Upper lobe of right lung (tissue), 1 donor: ENCODE measurements at regions not wholly inside any gene's neighbourhood (a gene's known extent, or its start where the extent isn't known, plus 50 kb on each side); places are given as distances from the start of the nearest gene placed in this dataset.

Experiments used
- ATAC-seq: fragments of 200-7000 bp; cut with Tn5 transposase; one replicate; pipeline ENCODE4 v1.9.1; 2020; ENCODE audit warnings: mild to moderate bottlenecking, moderate library complexity
- DNase-seq: peaks from one replicate; pipeline ENCODE4 v3.0.0-alpha.2; 2020
- H3K27ac ChIP-seq: fragments of 200-600 bp; one replicate; pipeline ENCODE4 v1.8.0; 2022
- H3K27me3 ChIP-seq: fragments of 200-600 bp; one replicate; pipeline ENCODE4 v1.8.0; 2022; ENCODE audit warnings: mild to moderate bottlenecking
- H3K36me3 ChIP-seq: fragments of 200-600 bp; one replicate; pipeline ENCODE4 v1.8.0; 2022
- H3K4me1 ChIP-seq: fragments of 200-600 bp; one replicate; pipeline ENCODE4 v1.8.0; 2022
- H3K4me3 ChIP-seq: fragments of 200-600 bp; one replicate; pipeline ENCODE4 v1.8.0; 2022; ENCODE audit warnings: mild to moderate bottlenecking
- H3K9me3 ChIP-seq: fragments of 200-600 bp; one replicate; pipeline ENCODE4 v1.8.0; 2022
- intact Hi-C: fragments of 100-400 bp; cut with DNase I; formaldehyde crosslinking; loops from one replicate; pipeline ENCODE4 v1.11.0; 2022
- TF ChIP-seq, protein P1 (sequence below): fragments of 200-600 bp; IDR thresholded peaks from one replicate; pipeline ENCODE4 v1.8.0; 2022; ENCODE audit warnings: antibody characterized with exemption
- donor health status: DM: no; HTN: yes; CAD: no; lungs with severe emphysema.

DNA sequence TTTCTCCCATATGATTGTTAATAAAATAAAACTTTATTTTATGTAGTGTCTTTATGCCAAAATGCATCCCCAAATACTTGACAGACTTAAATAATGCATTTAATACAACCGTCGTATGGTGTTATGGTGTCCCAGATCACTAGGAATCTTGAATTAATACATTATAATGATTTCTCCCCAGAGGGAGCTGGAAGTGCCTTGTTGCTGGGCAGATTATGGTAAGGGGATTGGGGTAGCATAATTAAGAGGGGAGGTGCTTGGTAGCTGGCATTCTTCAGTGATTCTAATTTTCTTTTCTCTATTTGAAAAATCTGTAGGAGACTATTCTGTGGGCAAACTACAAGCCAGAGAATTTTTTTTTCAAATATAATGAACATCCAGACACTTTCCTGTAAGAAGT is 1043.7 kb downstream of the ADGRL2 start:
- TF ChIP-seq, protein P1, sequence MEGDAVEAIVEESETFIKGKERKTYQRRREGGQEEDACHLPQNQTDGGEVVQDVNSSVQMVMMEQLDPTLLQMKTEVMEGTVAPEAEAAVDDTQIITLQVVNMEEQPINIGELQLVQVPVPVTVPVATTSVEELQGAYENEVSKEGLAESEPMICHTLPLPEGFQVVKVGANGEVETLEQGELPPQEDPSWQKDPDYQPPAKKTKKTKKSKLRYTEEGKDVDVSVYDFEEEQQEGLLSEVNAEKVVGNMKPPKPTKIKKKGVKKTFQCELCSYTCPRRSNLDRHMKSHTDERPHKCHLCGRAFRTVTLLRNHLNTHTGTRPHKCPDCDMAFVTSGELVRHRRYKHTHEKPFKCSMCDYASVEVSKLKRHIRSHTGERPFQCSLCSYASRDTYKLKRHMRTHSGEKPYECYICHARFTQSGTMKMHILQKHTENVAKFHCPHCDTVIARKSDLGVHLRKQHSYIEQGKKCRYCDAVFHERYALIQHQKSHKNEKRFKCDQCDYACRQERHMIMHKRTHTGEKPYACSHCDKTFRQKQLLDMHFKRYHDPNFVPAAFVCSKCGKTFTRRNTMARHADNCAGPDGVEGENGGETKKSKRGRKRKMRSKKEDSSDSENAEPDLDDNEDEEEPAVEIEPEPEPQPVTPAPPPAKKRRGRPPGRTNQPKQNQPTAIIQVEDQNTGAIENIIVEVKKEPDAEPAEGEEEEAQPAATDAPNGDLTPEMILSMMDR = no peak
- intact Hi-C loops = no loop called here
- ATAC-seq = no peak
- Histone ChIP-seq H3K27me3 (no peaks in the 10 kb centered on the region), H3K9me3 (no peaks in the 10 kb centered on the region), H3K27ac (no peak overlapping the region), H3K36me3 (no peaks in the 10 kb centered on the region), H3K4me1 (no peaks in the 10 kb centered on the region), H3K4me3 (no peak overlapping the region)
- DNase-seq = no peak

GRCh38 chr1:82843876-82844275 is 1043.1 kb downstream of the ADGRL2 start:
- Histone ChIP-seq H3K36me3 (no peaks in the 10 kb centered on the region), H3K9me3 (no peaks in the 10 kb centered on the region), H3K4me3 (no peak overlapping the region), H3K4me1 (no peaks in the 10 kb centered on the region), H3K27me3 (no peaks in the 10 kb centered on the region), H3K27ac (no peak overlapping the region)
- ATAC-seq (no peak), DNase-seq (no peak)
- TF ChIP-seq, protein P1 = no peak
- intact Hi-C loops = no loop called here

DNA sequence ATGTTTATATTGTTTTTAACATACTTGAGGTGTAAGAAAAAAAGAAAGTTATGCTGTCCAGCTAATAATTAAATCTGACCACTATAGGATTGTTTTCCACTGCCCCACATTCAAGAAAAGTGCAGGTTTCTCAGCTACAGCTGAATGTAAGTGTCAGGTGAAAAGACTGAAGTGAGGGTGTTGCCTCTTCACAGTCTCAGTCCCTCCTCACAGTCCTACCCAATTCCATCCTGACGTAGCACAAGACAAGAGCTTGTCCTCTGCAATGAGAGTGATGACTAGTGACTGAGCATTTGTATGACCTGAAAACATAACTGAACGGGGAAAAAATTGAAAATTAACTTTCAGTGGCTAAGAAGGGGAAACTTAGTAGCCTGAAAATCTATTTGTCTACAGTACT is 1039.5 kb downstream of the ADGRL2 start:
- no peaks in the 10 kb centered on the region for H3K9me3 ChIP-seq
- TF ChIP-seq, protein P1 = no peak
- H3K4me3 ChIP-seq = no peak overlapping the region
- DNase-seq (no peak), ATAC-seq (no peak)
- H3K36me3 ChIP-seq = no peaks in the 10 kb centered on the region
- intact Hi-C loops = no loop called here
- H3K27me3 ChIP-seq = no peaks in the 10 kb centered on the region
- no peaks in the 10 kb centered on the region for H3K4me1 ChIP-seq
- H3K27ac ChIP-seq = no peak overlapping the region

DNA sequence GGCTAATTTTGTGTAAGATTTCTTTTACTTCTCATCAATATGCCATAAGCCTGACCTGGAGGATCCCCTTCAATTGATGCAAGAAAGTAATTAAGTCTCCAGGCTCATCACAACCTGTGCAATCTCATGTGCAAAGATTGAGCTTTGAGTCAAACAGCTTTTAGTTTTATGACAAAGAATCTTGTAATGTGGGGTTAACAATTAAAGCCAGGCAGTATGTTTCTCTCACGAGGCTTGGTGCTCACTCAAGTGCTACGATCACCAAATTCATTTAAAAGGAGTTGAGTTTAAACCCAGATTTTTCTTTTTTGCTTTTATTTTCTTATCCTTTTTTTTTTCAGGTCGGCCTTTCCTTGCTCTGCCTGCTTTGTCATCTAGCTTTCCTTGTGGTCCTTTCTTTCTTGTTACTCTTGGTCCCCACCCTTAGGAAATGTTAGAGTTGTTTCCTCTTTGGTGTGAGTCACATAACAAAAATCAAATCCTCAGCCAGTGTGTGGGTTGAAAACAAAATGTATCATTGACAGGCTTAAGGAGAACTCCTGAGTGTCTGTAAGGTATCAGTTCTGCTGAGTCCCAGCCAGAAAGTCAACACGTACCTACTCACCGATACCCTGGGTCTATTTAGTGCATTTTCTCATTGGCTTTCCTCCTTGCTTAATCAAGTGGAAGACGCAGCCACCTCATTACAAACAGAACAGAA is 1037.2 kb downstream of the ADGRL2 start:
- intact Hi-C loops = no loop called here
- no peak for DNase-seq
- no peaks in the 10 kb centered on the region for H3K27me3 ChIP-seq
- no peaks in the 10 kb centered on the region for H3K36me3 ChIP-seq
- no peaks in the 10 kb centered on the region for H3K4me1 ChIP-seq
- TF ChIP-seq, protein P1 = no peak
- ATAC-seq = no peak
- no peaks in the 10 kb centered on the region for H3K9me3 ChIP-seq
- no peak overlapping the region for H3K27ac ChIP-seq
- no peak overlapping the region for H3K4me3 ChIP-seq

- no peaks in the 10 kb centered on the region for H3K9me3 ChIP-seq
- TF ChIP-seq, protein P1 = no peak
- H3K4me3 ChIP-seq = no peak overlapping the region
- intact Hi-C loops = no loop called here
- H3K27ac ChIP-seq = no peak overlapping the region
- ATAC-seq (no peak), DNase-seq (no peak)
- H3K4me1 ChIP-seq = no peaks in the 10 kb centered on the region
- no peaks in the 10 kb centered on the region for H3K27me3 ChIP-seq
- no peaks in the 10 kb centered on the region for H3K36me3 ChIP-seq
These were observed 1036.4 kb downstream of the ADGRL2 start for GRCh38 chr1:82836973-82837680.
